HG03565 (cell line): ENCODE measurements at regions not wholly inside any gene's neighbourhood (a gene's known extent, or its start where the extent isn't known, plus 50 kb on each side); places are given as distances from the start of the nearest gene placed in this dataset.
"Not testable (repeated sequence)": the region's sequence is repeated elsewhere in the genome, so short reads cannot be mapped to it uniquely, and the experiment has no call there.

Experiments used
- ATAC-seq: cut with Tn5 transposase; IDR thresholded peaks from one replicate; pipeline ENCODE4 v1.9.1; 2021; ENCODE audit warnings: mild to moderate bottlenecking, moderate library complexity; ENCODE audit not compliant: unreplicated experiment

GRCh38 chr6:137968455-137968804 lies 101.4 kb downstream of the TNFAIP3 start:
- no peak for ATAC-seq

- ATAC-seq, result peak; percentile 53
Observed at GRCh38 chr6:137968901-137969300, 101.8 kb downstream of the TNFAIP3 start.

DNA sequence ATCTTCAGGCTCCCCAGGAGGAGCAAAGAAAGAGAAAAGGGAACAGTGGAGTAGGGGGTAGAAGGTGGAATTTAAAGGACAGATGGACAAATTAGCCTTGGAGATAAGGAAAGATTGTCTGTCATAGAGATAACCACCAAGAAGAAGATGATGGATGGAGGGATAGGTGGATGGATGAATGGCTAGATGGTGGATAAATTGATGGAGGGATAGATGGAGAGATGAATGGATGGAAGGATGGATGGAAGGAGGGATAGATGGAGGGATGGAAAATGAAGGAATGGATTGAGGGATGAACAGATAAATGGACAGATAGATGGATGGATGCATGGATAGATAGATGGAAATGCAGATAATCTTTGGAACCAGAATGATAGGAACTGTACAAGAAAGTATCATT lies 102.8 kb downstream of the TNFAIP3 start:
- ATAC-seq, result no peak

- ATAC-seq, result no peak
Observed at GRCh38 chr6:137970368-137970767, 103.3 kb downstream of the TNFAIP3 start.

GRCh38 chr6:137973201-137973600 lies 106.1 kb downstream of the TNFAIP3 start:
- ATAC-seq, result no peak

DNA sequence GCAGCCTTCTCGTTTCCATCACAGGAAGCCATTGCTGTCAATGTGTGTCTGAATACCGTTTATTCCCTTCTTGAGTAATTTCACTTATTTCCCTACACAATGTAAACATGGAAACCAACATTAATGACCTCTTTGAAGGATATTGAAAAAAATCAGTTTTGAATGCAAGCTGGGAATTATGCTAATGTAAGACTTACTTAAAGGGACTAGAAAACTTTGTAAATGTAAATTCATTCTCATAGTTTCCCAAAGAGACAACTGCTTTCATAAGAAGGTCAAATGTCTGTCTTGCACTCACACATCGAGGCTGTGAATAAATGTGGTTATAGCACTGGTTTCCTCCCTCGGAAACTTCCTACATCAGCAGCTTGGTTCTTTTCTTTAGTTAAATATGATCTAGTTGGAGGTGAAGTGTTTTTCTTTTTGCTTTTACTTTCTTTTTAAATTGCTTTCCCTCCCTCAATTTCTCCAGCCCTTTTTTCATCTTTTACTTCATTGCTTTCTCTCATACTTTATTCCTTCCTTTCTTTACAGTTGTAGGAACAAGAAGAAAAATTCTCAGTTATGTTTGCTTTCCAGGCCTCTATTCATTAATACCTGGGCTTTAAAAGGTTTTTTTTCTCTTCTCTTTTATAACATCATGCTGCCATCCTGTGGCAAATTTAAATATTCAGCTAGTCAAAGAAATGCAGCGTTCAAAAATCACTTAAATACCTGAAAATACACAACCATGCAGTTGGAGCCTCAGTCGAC lies 108.3 kb downstream of the TNFAIP3 start:
- no peak for ATAC-seq

DNA sequence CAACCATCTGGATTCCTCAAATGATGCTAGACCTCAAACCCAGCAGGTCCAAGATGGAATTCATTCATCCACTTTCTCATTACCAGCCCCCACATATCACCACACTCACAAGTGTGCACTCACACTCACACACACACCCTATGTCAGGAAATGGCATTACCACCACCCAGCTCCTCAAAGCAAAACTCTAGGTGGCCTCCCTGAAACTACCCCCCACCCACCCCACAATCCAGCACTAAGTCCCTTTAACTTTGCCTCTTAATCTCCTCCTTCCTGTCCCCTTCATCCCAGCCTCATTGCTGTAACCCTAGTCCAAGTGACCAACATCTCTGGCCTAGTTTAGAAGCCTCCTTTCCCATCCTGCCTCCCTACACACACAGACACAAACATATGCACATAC lies 109.4 kb downstream of the TNFAIP3 start:
- ATAC-seq, result no peak

DNA sequence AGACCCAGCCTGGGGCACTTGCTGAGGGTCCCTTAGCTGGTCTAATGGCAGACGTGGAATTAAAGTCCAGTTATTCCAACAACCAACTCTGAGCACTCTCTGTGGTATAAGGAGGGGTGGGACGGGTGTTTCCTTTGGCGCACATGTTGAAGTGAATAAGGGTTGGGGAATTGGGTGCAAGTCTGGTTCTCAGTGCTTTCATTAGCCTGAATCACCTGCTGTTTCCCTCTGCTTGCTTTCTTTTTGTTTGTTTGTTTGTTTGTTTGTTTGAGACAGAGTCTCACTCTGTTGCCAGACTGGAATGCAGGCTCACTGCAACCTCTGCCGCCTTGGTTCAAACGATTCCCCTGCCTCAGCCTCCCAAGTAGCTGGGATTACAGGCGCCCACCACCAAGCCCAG lies 110.1 kb downstream of the TNFAIP3 start:
- no peak for ATAC-seq

DNA sequence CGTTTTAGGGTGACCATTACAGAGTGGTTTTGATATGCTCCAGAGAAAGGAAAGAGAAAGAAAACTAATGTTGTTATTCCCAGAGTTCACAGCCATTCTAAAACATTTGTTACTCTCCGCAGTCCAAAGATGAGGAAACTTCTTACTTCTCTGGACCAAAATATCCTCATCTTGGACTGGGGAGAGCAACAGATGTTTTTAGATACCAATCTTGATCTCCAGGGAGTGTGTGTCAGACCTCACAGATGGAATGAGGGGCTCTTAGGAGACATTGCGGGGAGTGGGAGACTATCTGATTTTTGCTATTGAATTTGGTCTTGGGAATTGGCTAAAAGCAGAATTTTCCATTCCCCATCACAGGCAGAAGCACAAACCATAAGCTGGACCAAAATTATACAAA lies 110.8 kb downstream of the TNFAIP3 start:
- ATAC-seq, result no peak

GRCh38 chr6:137978252-137978896 lies 111.3 kb downstream of the TNFAIP3 start:
- ATAC-seq, result peak; percentile 62

- ATAC-seq, result not testable (repeated sequence)
Observed at GRCh38 chr6:137979263-137979662, 112.2 kb downstream of the TNFAIP3 start.

- ATAC-seq, result no peak
Observed at GRCh38 chr6:137980777-137981176, 113.7 kb downstream of the TNFAIP3 start.

GRCh38 chr6:137981758-137982157 lies 114.7 kb downstream of the TNFAIP3 start:
- no peak for ATAC-seq

DNA sequence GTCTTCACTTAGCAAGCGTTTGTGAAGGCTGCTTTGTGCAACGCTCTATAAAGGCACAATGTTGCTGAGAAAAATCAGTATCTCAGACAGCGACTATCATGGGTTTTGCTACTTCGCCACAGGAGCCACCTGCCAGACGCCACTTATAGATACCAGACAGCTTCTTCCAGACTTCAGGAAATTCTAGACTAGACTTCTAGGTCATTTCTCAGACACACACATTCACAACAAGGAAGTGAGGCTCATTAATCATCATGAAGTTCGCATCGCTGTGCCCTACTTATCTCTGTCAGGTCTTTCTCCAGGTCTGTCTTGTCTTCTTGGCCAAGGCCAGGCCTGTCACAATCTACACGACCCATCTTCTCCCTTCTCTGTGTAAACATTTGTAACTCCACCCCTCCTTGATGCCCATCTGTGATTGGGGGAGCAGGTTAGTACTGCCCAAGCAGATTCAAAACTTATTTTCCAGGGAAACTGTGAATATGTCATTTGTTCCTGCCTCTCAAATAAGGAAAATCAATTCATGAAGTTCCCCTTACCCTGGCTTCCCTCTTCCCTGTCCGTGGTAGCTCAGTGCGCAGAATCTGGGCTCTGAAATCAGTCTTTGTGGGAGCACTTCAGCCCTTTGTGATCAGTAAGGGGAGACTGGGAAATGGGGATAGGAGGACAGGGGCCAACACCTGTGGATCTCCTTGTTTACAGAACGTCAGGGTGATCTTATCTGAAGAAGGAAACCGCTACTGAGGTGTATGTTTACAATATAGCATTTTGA lies 115.5 kb downstream of the TNFAIP3 start:
- ATAC-seq, result no peak

DNA sequence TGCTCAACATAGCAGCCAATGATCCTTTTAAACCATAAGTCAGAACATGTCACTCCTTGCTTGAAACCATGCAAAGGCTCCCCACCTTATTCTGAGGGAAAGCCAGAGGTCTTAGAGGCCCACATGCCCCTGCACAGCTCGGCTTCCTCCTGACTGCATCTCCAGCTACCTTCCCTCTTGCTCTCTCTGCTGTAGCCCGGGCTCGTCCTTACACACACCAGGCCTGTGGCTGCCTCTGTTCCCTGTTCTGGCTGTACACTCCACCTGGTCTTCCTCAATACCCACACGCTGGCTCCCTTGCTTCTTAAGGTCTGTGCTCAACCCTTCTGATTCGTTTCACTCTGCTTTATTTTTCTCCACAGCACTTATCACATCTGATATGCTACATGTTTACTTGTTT lies 116.2 kb downstream of the TNFAIP3 start:
- ATAC-seq, result no peak

- ATAC-seq, result no peak
Observed at GRCh38 chr6:137989664-137990063, 117.6 kb downstream of the PERP start.

DNA sequence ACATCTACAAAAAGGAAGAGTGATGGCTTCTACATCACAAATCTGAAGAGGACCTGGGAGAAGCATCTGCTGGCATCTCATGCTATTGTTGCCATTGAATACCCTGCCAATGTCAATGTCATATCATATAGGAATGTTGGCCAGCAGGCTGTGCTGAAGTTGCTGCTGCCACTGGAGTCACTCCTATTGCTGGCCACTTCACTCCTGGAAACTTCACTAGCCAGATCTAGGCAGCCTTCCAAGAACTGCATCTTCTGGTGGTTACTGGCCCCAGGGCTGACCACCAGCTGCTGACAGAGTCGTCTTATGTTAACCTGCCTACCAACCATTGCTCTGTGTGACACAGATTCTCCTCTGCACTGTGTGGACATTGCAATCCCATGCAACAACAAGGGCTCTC lies 111.8 kb downstream of the PERP start:
- ATAC-seq, result no peak

- no peak for ATAC-seq
Observed at GRCh38 chr6:137998461-137999019, 108.7 kb downstream of the PERP start.

DNA sequence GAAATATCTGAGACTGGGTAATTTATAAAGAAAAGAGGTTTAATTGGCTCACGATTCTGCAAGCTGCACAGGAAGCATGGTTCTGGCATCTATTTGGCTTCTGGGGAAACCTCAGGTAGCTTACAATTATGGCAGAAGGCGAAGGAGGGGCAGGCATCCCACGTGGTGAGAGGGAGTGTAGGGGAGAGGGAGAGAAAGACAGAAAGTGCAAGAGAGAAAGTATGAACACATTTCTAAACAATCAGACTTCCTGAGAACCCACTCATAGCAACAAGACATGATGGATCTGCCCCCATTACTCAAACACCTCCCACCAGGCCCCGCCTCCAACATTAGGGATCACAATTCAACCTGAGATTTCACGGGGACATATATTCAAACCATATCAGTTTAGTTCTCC lies 107.4 kb downstream of the PERP start:
- ATAC-seq, result no peak

- ATAC-seq, result no peak
Observed at GRCh38 chr6:138000941-138001340, 106.3 kb downstream of the PERP start.

DNA sequence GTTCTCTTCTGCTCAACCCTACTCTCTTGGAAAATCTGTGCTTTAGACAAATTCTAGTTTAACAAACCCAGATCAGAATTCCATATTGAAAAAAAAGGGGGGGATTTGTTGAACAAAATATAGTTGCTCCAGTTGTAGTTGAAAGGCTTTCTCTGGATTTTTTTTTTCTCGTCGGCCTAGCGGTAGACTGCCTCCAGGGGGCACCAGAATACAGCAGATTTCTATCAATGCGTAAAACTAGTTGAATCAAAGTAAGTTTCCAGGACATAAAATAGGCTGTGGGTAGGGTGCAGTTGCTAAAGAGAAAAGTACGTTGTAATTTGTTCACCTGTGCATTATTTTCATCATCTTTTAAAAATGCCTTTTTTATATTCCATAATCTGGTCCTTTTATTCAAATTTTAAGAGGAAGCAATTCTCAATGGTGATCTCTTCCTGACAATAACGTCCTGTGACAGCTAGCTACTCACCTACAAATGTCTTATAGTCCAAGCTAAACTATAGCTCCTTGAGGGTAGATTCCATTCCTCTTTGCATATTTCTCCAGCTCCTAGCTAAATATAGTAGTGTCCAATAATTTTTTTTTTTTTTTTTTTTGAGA lies 105.4 kb downstream of the PERP start:
- ATAC-seq, result no peak
